Naive thymus-derived CD4-positive, alpha-beta T cell (primary cell): ENCODE measurements at regions not wholly inside any gene's neighbourhood (a gene's known extent, or its start where the extent isn't known, plus 50 kb on each side); places are given as distances from the start of the nearest gene placed in this dataset.
"Not testable (repeated sequence)": the region's sequence is repeated elsewhere in the genome, so short reads cannot be mapped to it uniquely, and the experiment has no call there.

Source experiments
- ATAC-seq: fragments of 150-1000 bp; cut with Tn5 transposase; 2 replicates; pipeline ENCODE4 v1.10.0; 2021; ENCODE audit warnings: mild to moderate bottlenecking, moderate library complexity
- CTCF ChIA-PET: fragments of 350-600 bp; sonication (Branson Sonifier 250); formaldehyde crosslinking; loops from one replicate; lab custom pipeline; 2021; ENCODE audit warnings: antibody characterized with exemption; lab: Charles Lee
- POLR2A ChIA-PET: fragments of 350-600 bp; sonication (Branson Sonifier 250); formaldehyde crosslinking; loops from one replicate; lab custom pipeline; 2021; ENCODE audit warnings: antibody characterized with exemption, inconsistent platforms; lab: Charles Lee
- DNase-seq, 9 donors: peaks; one replicate each; pipeline versions ENCODE4 v3.0.0 to v3.0.0-alpha.2; 2020 to 2022; ENCODE audit warnings: mixed read lengths in 1 of 9
- H3K27ac ChIP-seq: one replicate; pipeline ENCODE4 v1.7.0; 2013; ENCODE audit warnings: mild to moderate bottlenecking, low read depth, low read length, moderate library complexity
- H3K27me3 ChIP-seq, 2 donors: one replicate each; pipeline ENCODE4 v1.7.0; 2013; ENCODE audit warnings: low read length in 2 of 2, mild to moderate bottlenecking in 2 of 2, moderate library complexity in 2 of 2; ENCODE audit not compliant: control insufficient read depth in 2 of 2, insufficient read depth in 2 of 2
- H3K36me3 ChIP-seq, 3 experiments: 1 replicate in 2 of 3; 2 replicates in 1 of 3; pipeline ENCODE4 v1.7.0; 2013; ENCODE audit warnings: low read length in 3 of 3, mild to moderate bottlenecking in 3 of 3, moderate library complexity in 1 of 3; ENCODE audit not compliant: insufficient read depth in 3 of 3, control insufficient read depth in 2 of 3
- H3K4me1 ChIP-seq, 2 donors: one replicate each; pipeline ENCODE4 v1.7.0; 2013; ENCODE audit warnings: low read length in 2 of 2, mild to moderate bottlenecking in 2 of 2, moderate library complexity in 1 of 2; ENCODE audit not compliant: control insufficient read depth in 2 of 2, insufficient read depth in 2 of 2
- H3K4me3 ChIP-seq: 2 replicates; pipeline ENCODE4 v1.7.0; 2013; ENCODE audit warnings: mild to moderate bottlenecking, low read length
- H3K9me3 ChIP-seq, 3 experiments: 1 replicate in 2 of 3; 2 replicates in 1 of 3; pipeline ENCODE4 v1.7.0; 2013; ENCODE audit warnings: low read length in 3 of 3; ENCODE audit not compliant: control insufficient read depth in 2 of 3
- H3K27ac Mint-ChIP-seq, 9 donors: one replicate each; pipeline ENCODE4 v1.8.0; 2020 to 2022; ENCODE audit warnings: mixed read lengths in 9 of 9, mild to moderate bottlenecking in 8 of 9, moderate library complexity in 5 of 9, inconsistent platforms in 2 of 9
- H3K27me3 Mint-ChIP-seq, 5 donors: one replicate each; pipeline ENCODE4 v1.8.0; 2021 to 2022; ENCODE audit warnings: mixed read lengths in 5 of 5, mild to moderate bottlenecking in 1 of 5
- H3K36me3 Mint-ChIP-seq, 5 donors: one replicate each; pipeline ENCODE4 v1.8.0; 2020 to 2022; ENCODE audit warnings: mixed read lengths in 5 of 5, mild to moderate bottlenecking in 3 of 5, inconsistent platforms in 1 of 5
- H3K4me1 Mint-ChIP-seq, 7 donors: one replicate each; pipeline ENCODE4 v1.8.0; 2020 to 2022; ENCODE audit warnings: mixed read lengths in 7 of 7, mild to moderate bottlenecking in 3 of 7, inconsistent platforms in 1 of 7
- H3K4me3 Mint-ChIP-seq, 10 donors: one replicate each; pipeline ENCODE4 v1.8.0; 2020 to 2022; ENCODE audit warnings: mild to moderate bottlenecking in 10 of 10, mixed read lengths in 10 of 10, moderate library complexity in 6 of 10, inconsistent platforms in 2 of 10
- H3K9me3 Mint-ChIP-seq, 11 donors: one replicate each; pipeline ENCODE4 v1.8.0; 2020 to 2022; ENCODE audit warnings: mixed read lengths in 11 of 11, mild to moderate bottlenecking in 4 of 11, inconsistent platforms in 1 of 11, moderate library complexity in 1 of 11
- intact Hi-C, 2 donors: fragments of 100-400 bp; cut with micrococcal nuclease; formaldehyde crosslinking; loops; one replicate each; pipeline ENCODE4 v1.15.1; 2023

GRCh38 chr9:41798684-41799083 lies 330.5 kb downstream of the CNTNAP3B start:
- H3K27me3 Mint-ChIP-seq, intact Hi-C loops, POLR2A ChIA-PET, H3K36me3 Mint-ChIP-seq, H3K9me3 Mint-ChIP-seq, H3K9me3 ChIP-seq, DNase-seq, H3K27ac ChIP-seq, CTCF ChIA-PET, H3K36me3 ChIP-seq, H3K4me3 Mint-ChIP-seq, H3K4me1 ChIP-seq, ATAC-seq, H3K27me3 ChIP-seq, H3K4me1 Mint-ChIP-seq, H3K27ac Mint-ChIP-seq, H3K4me3 ChIP-seq: not testable (repeated sequence)

GRCh38 chr9:41790719-41791363 lies 338.4 kb downstream of the CNTNAP3B start:
- H3K4me1 ChIP-seq, H3K36me3 ChIP-seq, H3K4me3 ChIP-seq, H3K4me1 Mint-ChIP-seq, H3K27me3 Mint-ChIP-seq, ATAC-seq, H3K36me3 Mint-ChIP-seq, H3K9me3 ChIP-seq, DNase-seq, intact Hi-C loops, H3K27ac ChIP-seq, CTCF ChIA-PET, H3K27ac Mint-ChIP-seq, H3K9me3 Mint-ChIP-seq, POLR2A ChIA-PET, H3K4me3 Mint-ChIP-seq, H3K27me3 ChIP-seq: not testable (repeated sequence)

- H3K27ac Mint-ChIP-seq, H3K4me3 ChIP-seq, POLR2A ChIA-PET, ATAC-seq, H3K27me3 Mint-ChIP-seq, CTCF ChIA-PET, H3K36me3 ChIP-seq, intact Hi-C loops, H3K27ac ChIP-seq, DNase-seq, H3K9me3 Mint-ChIP-seq, H3K9me3 ChIP-seq, H3K4me1 ChIP-seq, H3K27me3 ChIP-seq, H3K36me3 Mint-ChIP-seq, H3K4me3 Mint-ChIP-seq, H3K4me1 Mint-ChIP-seq: not testable (repeated sequence)
Measured at GRCh38 chr9:41790007-41790406, 339.2 kb downstream of the CNTNAP3B start.

- H3K27ac Mint-ChIP-seq, H3K9me3 Mint-ChIP-seq, H3K36me3 Mint-ChIP-seq, intact Hi-C loops, H3K4me1 Mint-ChIP-seq, H3K27me3 Mint-ChIP-seq, DNase-seq, H3K4me1 ChIP-seq, H3K4me3 ChIP-seq, ATAC-seq, H3K9me3 ChIP-seq, H3K27me3 ChIP-seq, CTCF ChIA-PET, H3K4me3 Mint-ChIP-seq, POLR2A ChIA-PET, H3K27ac ChIP-seq, H3K36me3 ChIP-seq: not testable (repeated sequence)
Measured at GRCh38 chr9:41789387-41789786, 339.8 kb downstream of the CNTNAP3B start.

- H3K4me3 Mint-ChIP-seq, ATAC-seq, intact Hi-C loops, POLR2A ChIA-PET, H3K9me3 Mint-ChIP-seq, H3K36me3 Mint-ChIP-seq, DNase-seq, H3K27ac Mint-ChIP-seq, CTCF ChIA-PET, H3K4me1 Mint-ChIP-seq, H3K9me3 ChIP-seq, H3K27ac ChIP-seq, H3K27me3 ChIP-seq, H3K4me1 ChIP-seq, H3K36me3 ChIP-seq, H3K4me3 ChIP-seq, H3K27me3 Mint-ChIP-seq: not testable (repeated sequence)
Measured at GRCh38 chr9:41787951-41788350, 341.3 kb downstream of the CNTNAP3B start.

- H3K4me1 ChIP-seq, H3K27me3 ChIP-seq, H3K4me3 ChIP-seq, ATAC-seq, H3K27ac ChIP-seq, CTCF ChIA-PET, H3K27me3 Mint-ChIP-seq, H3K27ac Mint-ChIP-seq, H3K36me3 Mint-ChIP-seq, H3K4me3 Mint-ChIP-seq, POLR2A ChIA-PET, H3K9me3 Mint-ChIP-seq, H3K9me3 ChIP-seq, intact Hi-C loops, DNase-seq, H3K36me3 ChIP-seq, H3K4me1 Mint-ChIP-seq: not testable (repeated sequence)
Measured at GRCh38 chr9:41787270-41787669, 342.0 kb downstream of the CNTNAP3B start.

- POLR2A ChIA-PET = not testable (repeated sequence)
Measured at GRCh38 chr9:41784006-41784405, 345.2 kb downstream of the CNTNAP3B start.

More at GRCh38 chr9:41784006-41784405, 345.2 kb downstream of the CNTNAP3B start:
- H3K4me3 Mint-ChIP-seq, H3K36me3 ChIP-seq, ATAC-seq, H3K27me3 ChIP-seq, H3K4me1 ChIP-seq, H3K27ac Mint-ChIP-seq, DNase-seq, H3K4me1 Mint-ChIP-seq, H3K9me3 ChIP-seq, CTCF ChIA-PET, H3K36me3 Mint-ChIP-seq, H3K4me3 ChIP-seq, H3K27ac ChIP-seq, H3K9me3 Mint-ChIP-seq, H3K27me3 Mint-ChIP-seq, intact Hi-C loops: not testable (repeated sequence)
